ENCODE measurements at regions not wholly inside any gene's neighbourhood (a gene's known extent, or its start where the extent isn't known, plus 50 kb on each side); places are given as distances from the start of the nearest gene placed in this dataset.
"Not testable (repeated sequence)": the region's sequence is repeated elsewhere in the genome, so short reads cannot be mapped to it uniquely, and the experiment has no call there.

GRCh38 chr18:45342166-45342565 lies 273.1 kb upstream of the SLC14A2 start:
- DNase-seq (ENCODE audit: low spot score), result no peak

- no peak for DNase-seq (ENCODE audit: low spot score)
Observed at GRCh38 chr18:45342653-45343052, 272.6 kb upstream of the SLC14A2 start.

GRCh38 chr18:45343365-45343764 lies 271.9 kb upstream of the SLC14A2 start:
- no peak for DNase-seq (ENCODE audit: low spot score)

- DNase-seq (ENCODE audit: low spot score), result not testable (repeated sequence)
Observed at GRCh38 chr18:45344680-45345079, 270.6 kb upstream of the SLC14A2 start.

GRCh38 chr18:45349019-45349418 lies 266.3 kb upstream of the SLC14A2 start:
- no peak for DNase-seq (ENCODE audit: low spot score)

- no peak for DNase-seq (ENCODE audit: low spot score)
Observed at GRCh38 chr18:45349467-45349866, 265.8 kb upstream of the SLC14A2 start.

- DNase-seq (ENCODE audit: low spot score), result no peak
Observed at GRCh38 chr18:45350404-45351156, 264.7 kb upstream of the SLC14A2 start.

GRCh38 chr18:45352874-45353273 lies 262.4 kb upstream of the SLC14A2 start:
- no peak for DNase-seq (ENCODE audit: low spot score)

- no peak for DNase-seq (ENCODE audit: low spot score)
Observed at GRCh38 chr18:45353530-45353929, 261.7 kb upstream of the SLC14A2 start.

GRCh38 chr18:45355944-45356520 lies 259.2 kb upstream of the SLC14A2 start:
- no peak for DNase-seq (ENCODE audit: low spot score)

GRCh38 chr18:45357686-45358470 lies 257.4 kb upstream of the SLC14A2 start:
- no peak for DNase-seq (ENCODE audit: low spot score)

- no peak for DNase-seq (ENCODE audit: low spot score)
Observed at GRCh38 chr18:45359275-45360009, 255.8 kb upstream of the SLC14A2 start.

- DNase-seq (ENCODE audit: low spot score), result no peak
Observed at GRCh38 chr18:45361125-45361851, 254.0 kb upstream of the SLC14A2 start.

GRCh38 chr18:45363196-45363595 lies 252.1 kb upstream of the SLC14A2 start:
- peak; percentile 68 for DNase-seq (ENCODE audit: low spot score)

GRCh38 chr18:45365835-45366234 lies 249.4 kb upstream of the SLC14A2 start:
- no peak for DNase-seq (ENCODE audit: low spot score)

- no peak for DNase-seq (ENCODE audit: low spot score)
Observed at GRCh38 chr18:45370255-45371010, 244.8 kb upstream of the SLC14A2 start.

- no peak for DNase-seq (ENCODE audit: low spot score)
Observed at GRCh38 chr18:45373286-45373880, 241.9 kb upstream of the SLC14A2 start.

GRCh38 chr18:45374236-45374635 lies 241.0 kb upstream of the SLC14A2 start:
- DNase-seq (ENCODE audit: low spot score), result no peak

- DNase-seq (ENCODE audit: low spot score), result no peak
Observed at GRCh38 chr18:45374878-45375630, 240.2 kb upstream of the SLC14A2 start.

- DNase-seq (ENCODE audit: low spot score), result no peak
Observed at GRCh38 chr18:45376193-45376592, 239.1 kb upstream of the SLC14A2 start.

All from putamen (tissue), 1 donor.